CD4-positive, alpha-beta memory T cell (primary cell): ENCODE measurements at regions not wholly inside any gene's neighbourhood (a gene's known extent, or its start where the extent isn't known, plus 50 kb on each side); places are given as distances from the start of the nearest gene placed in this dataset.
"Not testable (repeated sequence)": the region's sequence is repeated elsewhere in the genome, so short reads cannot be mapped to it uniquely, and the experiment has no call there.

Source experiments
- CTCF ChIA-PET: fragments of 350-600 bp; sonication (Branson Sonifier 250); formaldehyde crosslinking; loops from one replicate; lab custom pipeline; 2021; ENCODE audit warnings: inconsistent platforms; ENCODE audit not compliant: partially characterized antibody; lab: Charles Lee
- POLR2A ChIA-PET: fragments of 350-600 bp; sonication (Branson Sonifier 250); formaldehyde crosslinking; loops from one replicate; lab custom pipeline; 2021; ENCODE audit not compliant: partially characterized antibody; lab: Charles Lee
- DNase-seq, 5 donors: peaks; one replicate each; pipeline versions ENCODE4 v3.0.0 to v3.0.0-alpha.2; 2020 to 2022; ENCODE audit warnings: mixed read lengths in 1 of 5
- H3K27ac ChIP-seq: one replicate; pipeline ENCODE4 v1.7.0; 2013; ENCODE audit warnings: low read depth, low read length
- H3K27me3 ChIP-seq: 2 replicates; pipeline ENCODE4 v1.7.0; 2013; ENCODE audit warnings: mild to moderate bottlenecking, low read length, moderate library complexity; ENCODE audit not compliant: insufficient read depth
- H3K36me3 ChIP-seq: 2 replicates; pipeline ENCODE4 v1.7.0; 2013; ENCODE audit warnings: mild to moderate bottlenecking, low read length, moderate library complexity; ENCODE audit not compliant: insufficient read depth
- H3K4me1 ChIP-seq: 2 replicates; pipeline ENCODE4 v1.7.0; 2013; ENCODE audit warnings: mild to moderate bottlenecking, low read length, moderate library complexity; ENCODE audit not compliant: insufficient read depth
- H3K4me3 ChIP-seq, 2 donors: one replicate each; pipeline ENCODE4 v1.7.0; 2013; ENCODE audit warnings: low read length in 2 of 2, mild to moderate bottlenecking in 1 of 2
- H3K9me3 ChIP-seq, 2 donors: one replicate each; pipeline ENCODE4 v1.7.0; 2013; ENCODE audit warnings: low read length in 2 of 2, control low read depth in 1 of 2; ENCODE audit not compliant: control insufficient read depth in 1 of 2
- H3K27ac Mint-ChIP-seq, 7 donors: one replicate each; pipeline ENCODE4 v1.8.0; 2020 to 2021; ENCODE audit warnings: mixed read lengths in 7 of 7, mild to moderate bottlenecking in 6 of 7, inconsistent platforms in 3 of 7, moderate library complexity in 3 of 7
- H3K27me3 Mint-ChIP-seq, 2 donors: one replicate each; pipeline ENCODE4 v1.8.0; 2020 to 2021; ENCODE audit warnings: mixed read lengths in 2 of 2
- H3K36me3 Mint-ChIP-seq, 2 donors: one replicate each; pipeline ENCODE4 v1.8.0; 2020 to 2021; ENCODE audit warnings: mixed read lengths in 2 of 2, inconsistent platforms in 1 of 2, mild to moderate bottlenecking in 1 of 2
- H3K4me1 Mint-ChIP-seq, 4 donors: one replicate each; pipeline ENCODE4 v1.8.0; 2020 to 2021; ENCODE audit warnings: mixed read lengths in 4 of 4, mild to moderate bottlenecking in 1 of 4
- H3K4me3 Mint-ChIP-seq, 8 donors: one replicate each; pipeline ENCODE4 v1.8.0; 2020 to 2021; ENCODE audit warnings: mixed read lengths in 8 of 8, mild to moderate bottlenecking in 7 of 8, moderate library complexity in 6 of 8, inconsistent platforms in 3 of 8
- H3K9me3 Mint-ChIP-seq, 8 donors: one replicate each; pipeline ENCODE4 v1.8.0; 2020 to 2021; ENCODE audit warnings: mixed read lengths in 8 of 8, mild to moderate bottlenecking in 5 of 8, inconsistent platforms in 3 of 8, moderate library complexity in 1 of 8
- intact Hi-C: fragments of 100-400 bp; cut with micrococcal nuclease; formaldehyde crosslinking; loops from one replicate; pipeline ENCODE4 v1.15.1; 2023

DNA sequence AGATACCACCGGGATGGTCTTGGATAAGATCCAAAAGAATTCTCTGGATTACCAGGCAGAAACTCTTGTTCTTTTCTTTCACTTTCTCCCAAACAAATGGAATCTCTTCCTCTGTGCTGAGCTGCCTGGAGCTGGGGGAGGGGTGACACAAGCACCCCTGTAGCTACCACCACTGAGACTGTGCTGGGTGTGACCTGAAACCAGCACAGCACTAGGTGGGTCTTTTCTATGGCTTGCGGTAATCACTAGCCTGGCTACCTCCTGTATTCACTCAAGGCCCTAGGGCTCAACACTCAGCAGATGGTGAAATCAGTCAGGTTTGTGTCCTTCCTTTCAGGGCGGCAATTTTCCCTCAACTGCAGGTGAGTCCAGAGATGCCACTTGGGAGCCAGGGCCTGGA lies 122.4 kb upstream of the CENPW start:
- no peak overlapping the region for H3K4me3 ChIP-seq
- H3K27ac Mint-ChIP-seq: no peak overlapping the region
- no peaks in the 10 kb centered on the region for H3K4me1 Mint-ChIP-seq
- no peaks in the 10 kb centered on the region for H3K9me3 ChIP-seq
- no peak overlapping the region for H3K4me3 Mint-ChIP-seq
- DNase-seq: no peak
- POLR2A ChIA-PET: no interaction called here
- no peaks in the 10 kb centered on the region for H3K27me3 Mint-ChIP-seq
- H3K36me3 Mint-ChIP-seq: peaks cover 5 to 21% of the 10 kb centered on the region in 2 donors
- H3K9me3 Mint-ChIP-seq: peaks cover 0 to 9% (median 7%) of the 10 kb centered on the region in 8 donors
- intact Hi-C loops: no loop called here
- no peaks in the 10 kb centered on the region for H3K27me3 ChIP-seq
- no peaks in the 10 kb centered on the region for H3K4me1 ChIP-seq
- CTCF ChIA-PET: no interaction called here
- no peak overlapping the region for H3K27ac ChIP-seq
- no peaks in the 10 kb centered on the region for H3K36me3 ChIP-seq

DNA sequence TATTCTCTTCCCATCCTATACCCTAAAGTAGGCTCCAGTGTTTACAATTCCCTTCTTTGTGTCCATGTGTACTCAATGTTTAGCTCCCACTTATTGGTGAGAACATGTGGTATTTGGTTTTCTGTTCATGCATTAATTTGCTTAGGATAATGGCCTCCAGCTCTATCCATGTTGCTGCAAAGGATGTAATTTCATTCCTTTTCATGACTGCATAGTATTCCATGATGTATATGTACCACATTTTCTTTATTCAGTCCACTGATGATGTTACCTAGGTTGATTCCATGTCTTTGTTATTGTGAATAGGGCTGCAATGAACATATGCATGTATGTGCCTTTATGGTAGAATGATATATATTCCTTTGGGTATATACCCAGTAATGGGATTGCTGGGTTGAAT lies 119.0 kb upstream of the CENPW start:
- CTCF ChIA-PET, H3K4me3 ChIP-seq, POLR2A ChIA-PET, DNase-seq, H3K9me3 ChIP-seq, H3K27ac ChIP-seq, H3K4me3 Mint-ChIP-seq, H3K27ac Mint-ChIP-seq, H3K27me3 ChIP-seq, H3K4me1 ChIP-seq, H3K36me3 ChIP-seq, H3K27me3 Mint-ChIP-seq, H3K4me1 Mint-ChIP-seq: not testable (repeated sequence)
- Mint-ChIP-seq H3K36me3 (peaks cover 5 to 21% of the 10 kb centered on the region in 2 donors), H3K9me3 (peaks cover 0 to 13% (median 7%) of the 10 kb centered on the region in 8 donors)
- intact Hi-C loops: loop anchor here (1.0 kb wide), 1 partner anchor 8 kb away; no protein-coding TSS in a partner anchor

DNA sequence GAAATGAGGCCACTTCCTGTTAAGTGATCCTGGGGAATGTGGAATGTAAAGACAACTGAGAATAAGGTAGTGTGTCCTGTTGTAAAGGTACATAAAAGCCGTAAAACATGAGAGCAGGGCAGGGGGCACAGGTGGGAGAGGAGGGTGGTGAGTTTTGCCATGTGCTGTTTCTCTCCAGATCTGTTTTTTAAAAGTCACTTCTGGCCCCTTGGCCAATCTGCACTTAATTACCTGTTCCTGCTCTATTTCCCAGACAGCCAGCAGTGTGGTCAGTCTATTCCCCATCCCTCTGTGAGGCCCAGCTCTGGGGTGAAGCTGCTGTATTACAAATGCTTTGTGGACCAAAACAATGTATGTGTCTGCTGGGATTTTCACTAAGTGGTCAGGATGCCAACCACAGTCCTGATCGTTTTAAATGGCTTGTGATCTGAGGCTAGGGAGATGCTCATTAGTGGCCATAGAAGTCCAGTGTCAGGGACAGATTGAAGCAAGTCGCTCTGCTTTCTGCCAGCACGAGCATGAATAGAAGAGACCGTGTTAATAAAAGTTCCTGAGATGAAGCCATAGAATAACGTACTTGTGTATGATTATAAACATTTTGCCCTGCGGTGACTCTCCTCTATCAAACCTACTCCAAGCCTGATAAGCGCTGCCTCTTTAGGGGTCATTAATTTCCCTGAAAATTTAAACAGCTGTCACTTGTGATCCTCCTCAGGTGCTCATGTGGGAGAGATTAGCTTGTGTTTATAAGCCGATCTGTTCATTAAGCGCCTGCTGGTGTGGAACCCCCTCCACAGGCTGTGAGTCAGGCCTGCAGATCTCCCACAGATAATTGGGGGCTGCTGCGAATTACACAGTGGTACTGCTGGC lies 111.8 kb upstream of the CENPW start:
- POLR2A ChIA-PET: no interaction called here
- H3K27me3 ChIP-seq: no peaks in the 10 kb centered on the region
- H3K27me3 Mint-ChIP-seq: no peaks in the 10 kb centered on the region
- no peak overlapping the region for H3K4me3 ChIP-seq
- DNase-seq: no peak
- no peaks in the 10 kb centered on the region for H3K36me3 Mint-ChIP-seq
- H3K36me3 ChIP-seq: no peaks in the 10 kb centered on the region
- no peaks in the 10 kb centered on the region for H3K4me1 ChIP-seq
- H3K27ac ChIP-seq: no peak overlapping the region
- peaks cover 0 to 6% (median 0%) of the 10 kb centered on the region in 8 donors for H3K9me3 Mint-ChIP-seq
- no peaks in the 10 kb centered on the region for H3K9me3 ChIP-seq
- H3K27ac Mint-ChIP-seq: no peak overlapping the region
- intact Hi-C loops: no loop called here
- CTCF ChIA-PET: no interaction called here
- no peaks in the 10 kb centered on the region for H3K4me1 Mint-ChIP-seq
- no peak overlapping the region for H3K4me3 Mint-ChIP-seq

- POLR2A ChIA-PET: no interaction called here
- Histone ChIP-seq H3K36me3 (no peaks in the 10 kb centered on the region), H3K4me3 (no peak overlapping the region), H3K27ac (no peak overlapping the region), H3K27me3 (no peaks in the 10 kb centered on the region), H3K4me1 (no peaks in the 10 kb centered on the region), H3K9me3 (no peaks in the 10 kb centered on the region)
- CTCF ChIA-PET: no interaction called here
- no peak overlapping the region for H3K4me3 Mint-ChIP-seq
- no peak overlapping the region for H3K27ac Mint-ChIP-seq
- H3K36me3 Mint-ChIP-seq: no peaks in the 10 kb centered on the region
- peaks cover 0 to 5% (median 0%) of the 10 kb centered on the region in 8 donors for H3K9me3 Mint-ChIP-seq
- DNase-seq: no peak
- H3K4me1 Mint-ChIP-seq: no peaks in the 10 kb centered on the region
- intact Hi-C loops: no loop called here
- H3K27me3 Mint-ChIP-seq: no peaks in the 10 kb centered on the region
Measured at GRCh38 chr6:126232671-126233070, 107.2 kb upstream of the CENPW start.

GRCh38 chr6:126233192-126233591 lies 106.7 kb upstream of the CENPW start:
- H3K27ac Mint-ChIP-seq: no peak overlapping the region
- H3K36me3 Mint-ChIP-seq: no peaks in the 10 kb centered on the region
- H3K27ac ChIP-seq: no peak overlapping the region
- no peak overlapping the region for H3K4me3 ChIP-seq
- POLR2A ChIA-PET: no interaction called here
- no peaks in the 10 kb centered on the region for H3K27me3 Mint-ChIP-seq
- intact Hi-C loops: no loop called here
- H3K4me3 Mint-ChIP-seq: no peak overlapping the region
- no peaks in the 10 kb centered on the region for H3K36me3 ChIP-seq
- peaks cover 0 to 5% (median 0%) of the 10 kb centered on the region in 8 donors for H3K9me3 Mint-ChIP-seq
- H3K4me1 ChIP-seq: no peaks in the 10 kb centered on the region
- H3K4me1 Mint-ChIP-seq: no peaks in the 10 kb centered on the region
- no peaks in the 10 kb centered on the region for H3K27me3 ChIP-seq
- CTCF ChIA-PET: no interaction called here
- no peak for DNase-seq
- no peaks in the 10 kb centered on the region for H3K9me3 ChIP-seq

GRCh38 chr6:126235363-126235762 lies 104.6 kb upstream of the CENPW start:
- intact Hi-C loops: no loop called here
- CTCF ChIA-PET: no interaction called here
- H3K9me3 Mint-ChIP-seq: peaks cover 0 to 8% (median 5%) of the 10 kb centered on the region in 8 donors

GRCh38 chr6:126245077-126245476 lies 94.8 kb upstream of the CENPW start:
- Histone ChIP-seq H3K36me3 (no peaks in the 10 kb centered on the region), H3K4me3 (no peak overlapping the region), H3K4me1 (no peaks in the 10 kb centered on the region), H3K27me3 (no peaks in the 10 kb centered on the region), H3K9me3 (no peaks in the 10 kb centered on the region), H3K27ac (no peak overlapping the region)
- Mint-ChIP-seq H3K4me1 (no peaks in the 10 kb centered on the region), H3K4me3 (no peak overlapping the region), H3K27me3 (no peaks in the 10 kb centered on the region), H3K9me3 (peaks cover 0 to 19% (median 6%) of the 10 kb centered on the region in 8 donors), H3K36me3 (no peaks in the 10 kb centered on the region), H3K27ac (no peak overlapping the region)
- ChIA-PET POLR2A (no interaction called here), CTCF (no interaction called here)
- intact Hi-C loops: no loop called here
- no peak for DNase-seq

More at GRCh38 chr6:126235363-126235762, 104.6 kb upstream of the CENPW start:
- Mint-ChIP-seq H3K4me1 (no peaks in the 10 kb centered on the region), H3K27me3 (no peaks in the 10 kb centered on the region), H3K4me3 (no peak overlapping the region), H3K36me3 (no peaks in the 10 kb centered on the region), H3K27ac (no peak overlapping the region)
- H3K36me3 ChIP-seq: no peaks in the 10 kb centered on the region
- POLR2A ChIA-PET: interaction anchor here (0.7 kb wide), 1 partner anchor 111 kb away, joined by 3 read pairs; no protein-coding TSS in a partner anchor
- H3K27ac ChIP-seq: no peak overlapping the region
- no peaks in the 10 kb centered on the region for H3K9me3 ChIP-seq
- no peak overlapping the region for H3K4me3 ChIP-seq
- DNase-seq: no peak
- no peaks in the 10 kb centered on the region for H3K4me1 ChIP-seq
- H3K27me3 ChIP-seq: no peaks in the 10 kb centered on the region
